ENCODE measurements at regions not wholly inside any gene's neighbourhood (a gene's known extent, or its start where the extent isn't known, plus 50 kb on each side); places are given as distances from the start of the nearest gene placed in this dataset.

DNA sequence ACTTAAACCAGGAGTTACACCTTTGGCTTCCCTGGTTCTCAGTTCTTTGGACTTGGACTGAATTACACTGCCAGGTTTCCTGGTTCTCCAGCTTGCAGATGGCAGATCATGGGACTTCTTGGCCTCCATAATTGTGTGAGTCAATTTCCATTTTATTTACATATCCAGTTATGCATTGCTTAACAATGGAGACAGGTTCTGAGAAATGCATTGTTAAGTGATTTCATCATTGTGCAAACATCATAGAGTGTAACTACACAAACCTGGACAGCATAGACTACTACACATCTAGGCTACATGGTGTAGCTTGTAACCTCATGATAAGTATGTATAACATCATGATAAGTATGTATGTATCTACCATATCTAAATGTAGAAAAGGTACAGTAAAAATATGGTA, 276.1 kb upstream of the BTG1 start:
- Histone ChIP-seq H3K4me1 (ENCODE audit: insufficient read depth) (peaks cover 37% of the 10 kb centered on the region), H3K9me2 (ENCODE audit: insufficient read depth) (peaks cover 17% of the 10 kb centered on the region; the same call in 1 of the 2 replicates), H3K4me3 (no peak overlapping the region), H3K36me3 (ENCODE audit: insufficient read depth) (no peaks in the 10 kb centered on the region), H2AFZ (no peak overlapping the region), H4K20me1 (replicated peaks; ENCODE audit: insufficient read depth) (no peaks in the 10 kb centered on the region), H3F3A (replicated peaks; ENCODE audit: low read depth) (no peaks in the 10 kb centered on the region), H3K79me2 (replicated peaks; ENCODE audit: insufficient read depth) (no peaks in the 10 kb centered on the region), H3K4me2 (no peak overlapping the region), H3K27ac (ENCODE audit: low read depth) (no peak overlapping the region), H3K27me3 (ENCODE audit: insufficient read depth) (no peaks in the 10 kb centered on the region)
- Mint-ChIP-seq H3K27me3 (ENCODE audit: insufficient read depth, low read depth, poor library complexity) (no peaks in the 10 kb centered on the region), H3K36me3 (ENCODE audit: low read depth) (no peaks in the 10 kb centered on the region), H3K9me3 (no peaks in the 10 kb centered on the region), H3K4me1 (peaks cover 35% of the 10 kb centered on the region), H3K27ac (no peak overlapping the region), H3K4me3 (no peak overlapping the region)
- DNase-seq (ENCODE audit: low spot score) = no peak
- no peak for TF ChIP-seq REST (IDR thresholded peaks at IDR 0.05; ENCODE audit: unreplicated experiment)
- no peak for TF ChIP-seq EZH2 (IDR thresholded peaks at IDR 0.05; ENCODE audit: low read depth, unreplicated experiment)
- TF ChIP-seq ZNF462 (CRISPR knock-in tag; IDR thresholded peaks at IDR 0.05) = no peak
- no peak for ATAC-seq

Measured in GM23338 (cell line).